ENCODE measurements at regions not wholly inside any gene's neighbourhood (a gene's known extent, or its start where the extent isn't known, plus 50 kb on each side); places are given as distances from the start of the nearest gene placed in this dataset.

GRCh38 chr13:26839682-26840081 lies 79.1 kb upstream of the GPR12 start:
- DNase-seq (ENCODE audit: low read depth in 1 of 2, low spot score in 1 of 2) = no peak

- DNase-seq (ENCODE audit: low read depth in 1 of 2, low spot score in 1 of 2) = no peak
Measured at GRCh38 chr13:26838821-26839220, 78.2 kb upstream of the GPR12 start.

- no peak for DNase-seq (ENCODE audit: low read depth in 1 of 2, low spot score in 1 of 2)
Measured at GRCh38 chr13:26837997-26838396, 77.4 kb upstream of the GPR12 start.

- no peak for DNase-seq (ENCODE audit: low read depth in 1 of 2, low spot score in 1 of 2)
Measured at GRCh38 chr13:26837102-26837501, 76.5 kb upstream of the GPR12 start.

- no peak for DNase-seq (ENCODE audit: low read depth in 1 of 2, low spot score in 1 of 2)
Measured at GRCh38 chr13:26836626-26837025, 76.0 kb upstream of the GPR12 start.

GRCh38 chr13:26834646-26835045 lies 74.1 kb upstream of the GPR12 start:
- no peak for DNase-seq (ENCODE audit: low read depth in 1 of 2, low spot score in 1 of 2)

GRCh38 chr13:26831336-26831908 lies 70.8 kb upstream of the GPR12 start:
- no peak for DNase-seq (ENCODE audit: low read depth in 1 of 2, low spot score in 1 of 2)

GRCh38 chr13:26829716-26830115 lies 69.1 kb upstream of the GPR12 start:
- DNase-seq (ENCODE audit: low read depth in 1 of 2, low spot score in 1 of 2) = no peak

- DNase-seq (ENCODE audit: low read depth in 1 of 2, low spot score in 1 of 2) = no peak
Measured at GRCh38 chr13:26824581-26824980, 64.0 kb upstream of the GPR12 start.

- DNase-seq (ENCODE audit: low read depth in 1 of 2, low spot score in 1 of 2) = no peak
Measured at GRCh38 chr13:26822146-26822545, 61.6 kb upstream of the GPR12 start.

GRCh38 chr13:26821672-26822071 lies 61.1 kb upstream of the GPR12 start:
- no peak for DNase-seq (ENCODE audit: low read depth in 1 of 2, low spot score in 1 of 2)

- no peak for DNase-seq (ENCODE audit: low read depth in 1 of 2, low spot score in 1 of 2)
Measured at GRCh38 chr13:26820871-26821270, 60.3 kb upstream of the GPR12 start.

GRCh38 chr13:26819046-26819445 lies 58.5 kb upstream of the GPR12 start:
- no peak for DNase-seq (ENCODE audit: low read depth in 1 of 2, low spot score in 1 of 2)

GRCh38 chr13:26816881-26817280 lies 56.3 kb upstream of the GPR12 start:
- no peak for DNase-seq (ENCODE audit: low read depth in 1 of 2, low spot score in 1 of 2)

GRCh38 chr13:26813980-26814348 lies 53.4 kb upstream of the GPR12 start:
- DNase-seq (ENCODE audit: low read depth in 1 of 2, low spot score in 1 of 2) = no peak

- DNase-seq (ENCODE audit: low read depth in 1 of 2, low spot score in 1 of 2) = no peak
Measured at GRCh38 chr13:26813321-26813979, 52.9 kb upstream of the GPR12 start.

GRCh38 chr13:26811581-26811980 lies 51.0 kb upstream of the GPR12 start:
- DNase-seq (ENCODE audit: low read depth in 1 of 2, low spot score in 1 of 2) = no peak

All from stimulated activated CD4-positive, alpha-beta T cell treated with anti-CD3 and anti-CD28 coated beads, Interleukin-15, amount 100 ng/mL, for 1 hour (primary cell).